Activated CD4-positive, alpha-beta T cell treated with anti-CD3 and anti-CD28 coated beads, Interleukin-2, amount 10 ng/mL, durations not matched to agents 24 days and 14 days (primary cell): ENCODE measurements at regions not wholly inside any gene's neighbourhood (a gene's known extent, or its start where the extent isn't known, plus 50 kb on each side); places are given as distances from the start of the nearest gene placed in this dataset.

Source experiments
- DNase-seq: peaks from one replicate; pipeline ENCODE4 v3.0.0; 2022
- H3K27ac Mint-ChIP-seq: one replicate; pipeline ENCODE4 v1.8.0; 2022; ENCODE audit warnings: mild to moderate bottlenecking, mixed read lengths
- H3K27me3 Mint-ChIP-seq: one replicate; pipeline ENCODE4 v1.8.0; 2022; ENCODE audit warnings: mixed read lengths
- H3K36me3 Mint-ChIP-seq: one replicate; pipeline ENCODE4 v1.8.0; 2022; ENCODE audit warnings: low read depth, mild to moderate bottlenecking, mixed read lengths
- H3K4me1 Mint-ChIP-seq: one replicate; pipeline ENCODE4 v1.8.0; 2021; ENCODE audit warnings: mixed read lengths
- H3K4me3 Mint-ChIP-seq: one replicate; pipeline ENCODE4 v1.8.0; 2022; ENCODE audit warnings: mild to moderate bottlenecking, moderate library complexity, mixed read lengths
- H3K9me3 Mint-ChIP-seq: one replicate; pipeline ENCODE4 v1.8.0; 2021; ENCODE audit warnings: mixed read lengths
- intact Hi-C: fragments of 100-400 bp; cut with micrococcal nuclease; formaldehyde crosslinking; loops from one replicate; pipeline ENCODE4 v1.15.1; 2023

- no peaks in the 10 kb centered on the region for H3K4me1 Mint-ChIP-seq
- intact Hi-C loops = no loop called here
Measured at GRCh38 chr11:45402049-45402630, 116.0 kb upstream of the SYT13 start.

GRCh38 chr11:45400591-45400990, 114.5 kb upstream of the SYT13 start:
- H3K36me3 Mint-ChIP-seq = no peaks in the 10 kb centered on the region
- intact Hi-C loops = no loop called here
- no peak overlapping the region for H3K4me3 Mint-ChIP-seq
- H3K4me1 Mint-ChIP-seq = no peaks in the 10 kb centered on the region
- peaks cover 7% of the 10 kb centered on the region for H3K27me3 Mint-ChIP-seq
- no peak overlapping the region for H3K27ac Mint-ChIP-seq
- no peak for DNase-seq
- no peaks in the 10 kb centered on the region for H3K9me3 Mint-ChIP-seq

More at GRCh38 chr11:45402049-45402630, 116.0 kb upstream of the SYT13 start:
- H3K27me3 Mint-ChIP-seq = peaks cover 7% of the 10 kb centered on the region
- no peak overlapping the region for H3K4me3 Mint-ChIP-seq
- no peak overlapping the region for H3K27ac Mint-ChIP-seq
- no peaks in the 10 kb centered on the region for H3K36me3 Mint-ChIP-seq
- no peaks in the 10 kb centered on the region for H3K9me3 Mint-ChIP-seq
- DNase-seq = no peak

GRCh38 chr11:45399166-45399565, 113.0 kb upstream of the SYT13 start:
- H3K9me3 Mint-ChIP-seq = no peaks in the 10 kb centered on the region
- no peaks in the 10 kb centered on the region for H3K36me3 Mint-ChIP-seq
- no peak overlapping the region for H3K27ac Mint-ChIP-seq
- H3K27me3 Mint-ChIP-seq = peaks cover 1% of the 10 kb centered on the region
- intact Hi-C loops = no loop called here
- DNase-seq = no peak
- H3K4me3 Mint-ChIP-seq = no peak overlapping the region
- no peaks in the 10 kb centered on the region for H3K4me1 Mint-ChIP-seq

GRCh38 chr11:45398325-45398724, 112.2 kb upstream of the SYT13 start:
- DNase-seq = no peak
- no peak overlapping the region for H3K4me3 Mint-ChIP-seq
- H3K27me3 Mint-ChIP-seq = peaks cover 1% of the 10 kb centered on the region
- intact Hi-C loops = no loop called here
- no peaks in the 10 kb centered on the region for H3K4me1 Mint-ChIP-seq
- H3K27ac Mint-ChIP-seq = no peak overlapping the region
- H3K9me3 Mint-ChIP-seq = no peaks in the 10 kb centered on the region
- no peaks in the 10 kb centered on the region for H3K36me3 Mint-ChIP-seq

GRCh38 chr11:45396394-45396793, 110.3 kb upstream of the SYT13 start:
- intact Hi-C loops = no loop called here
- no peaks in the 10 kb centered on the region for H3K4me1 Mint-ChIP-seq
- H3K9me3 Mint-ChIP-seq = no peaks in the 10 kb centered on the region

GRCh38 chr11:45395947-45396346, 109.8 kb upstream of the SYT13 start:
- Mint-ChIP-seq H3K9me3 (no peaks in the 10 kb centered on the region), H3K36me3 (no peaks in the 10 kb centered on the region), H3K27me3 (peaks cover 1% of the 10 kb centered on the region), H3K4me3 (no peak overlapping the region), H3K4me1 (no peaks in the 10 kb centered on the region), H3K27ac (no peak overlapping the region)
- intact Hi-C loops = no loop called here
- DNase-seq = no peak

More at GRCh38 chr11:45396394-45396793, 110.3 kb upstream of the SYT13 start:
- Mint-ChIP-seq H3K27ac (no peak overlapping the region), H3K36me3 (no peaks in the 10 kb centered on the region), H3K4me3 (no peak overlapping the region), H3K27me3 (peaks cover 1% of the 10 kb centered on the region)
- no peak for DNase-seq

- no peak for DNase-seq
- Mint-ChIP-seq H3K36me3 (no peaks in the 10 kb centered on the region), H3K4me1 (no peaks in the 10 kb centered on the region), H3K27ac (no peak overlapping the region), H3K9me3 (no peaks in the 10 kb centered on the region), H3K4me3 (no peak overlapping the region), H3K27me3 (peaks cover 1% of the 10 kb centered on the region)
- intact Hi-C loops = no loop called here
Measured at GRCh38 chr11:45395421-45395820, 109.3 kb upstream of the SYT13 start.

- Mint-ChIP-seq H3K27me3 (peaks cover 1% of the 10 kb centered on the region), H3K4me3 (no peak overlapping the region), H3K4me1 (no peaks in the 10 kb centered on the region), H3K27ac (no peak overlapping the region), H3K9me3 (no peaks in the 10 kb centered on the region), H3K36me3 (no peaks in the 10 kb centered on the region)
- DNase-seq = no peak
- intact Hi-C loops = no loop called here
Measured at GRCh38 chr11:45394294-45395085, 108.3 kb upstream of the SYT13 start.

- Mint-ChIP-seq H3K9me3 (no peaks in the 10 kb centered on the region), H3K4me3 (no peak overlapping the region), H3K27me3 (peaks cover 1% of the 10 kb centered on the region), H3K36me3 (no peaks in the 10 kb centered on the region), H3K4me1 (no peaks in the 10 kb centered on the region), H3K27ac (no peak overlapping the region)
- DNase-seq = no peak
- intact Hi-C loops = no loop called here
Measured at GRCh38 chr11:45393826-45394225, 107.7 kb upstream of the SYT13 start.

GRCh38 chr11:45393334-45393733, 107.2 kb upstream of the SYT13 start:
- H3K36me3 Mint-ChIP-seq = no peaks in the 10 kb centered on the region
- H3K4me3 Mint-ChIP-seq = no peak overlapping the region
- no peaks in the 10 kb centered on the region for H3K27me3 Mint-ChIP-seq
- intact Hi-C loops = no loop called here
- H3K4me1 Mint-ChIP-seq = no peaks in the 10 kb centered on the region
- H3K9me3 Mint-ChIP-seq = no peaks in the 10 kb centered on the region
- DNase-seq = no peak
- no peak overlapping the region for H3K27ac Mint-ChIP-seq

GRCh38 chr11:45392591-45393091, 106.5 kb upstream of the SYT13 start:
- intact Hi-C loops = no loop called here
- Mint-ChIP-seq H3K36me3 (no peaks in the 10 kb centered on the region), H3K27me3 (no peaks in the 10 kb centered on the region), H3K9me3 (no peaks in the 10 kb centered on the region), H3K4me3 (no peak overlapping the region), H3K4me1 (no peaks in the 10 kb centered on the region), H3K27ac (no peak overlapping the region)
- DNase-seq = no peak

- intact Hi-C loops = no loop called here
- Mint-ChIP-seq H3K27ac (no peak overlapping the region), H3K27me3 (no peaks in the 10 kb centered on the region), H3K4me3 (no peak overlapping the region), H3K9me3 (no peaks in the 10 kb centered on the region), H3K4me1 (no peaks in the 10 kb centered on the region), H3K36me3 (no peaks in the 10 kb centered on the region)
- no peak for DNase-seq
Measured at GRCh38 chr11:45392154-45392553, 106.0 kb upstream of the SYT13 start.

- DNase-seq = no peak
- no peak overlapping the region for H3K27ac Mint-ChIP-seq
- no peak overlapping the region for H3K4me3 Mint-ChIP-seq
- no peaks in the 10 kb centered on the region for H3K9me3 Mint-ChIP-seq
- intact Hi-C loops = no loop called here
- H3K4me1 Mint-ChIP-seq = no peaks in the 10 kb centered on the region
- H3K36me3 Mint-ChIP-seq = no peaks in the 10 kb centered on the region
- no peaks in the 10 kb centered on the region for H3K27me3 Mint-ChIP-seq
Measured at GRCh38 chr11:45391168-45391850, 105.2 kb upstream of the SYT13 start.

GRCh38 chr11:45390407-45390806, 104.3 kb upstream of the SYT13 start:
- intact Hi-C loops = no loop called here
- H3K36me3 Mint-ChIP-seq = no peaks in the 10 kb centered on the region
- no peaks in the 10 kb centered on the region for H3K4me1 Mint-ChIP-seq
- DNase-seq = no peak
- no peak overlapping the region for H3K27ac Mint-ChIP-seq
- no peaks in the 10 kb centered on the region for H3K9me3 Mint-ChIP-seq
- no peak overlapping the region for H3K4me3 Mint-ChIP-seq
- H3K27me3 Mint-ChIP-seq = no peaks in the 10 kb centered on the region
